Progenitor cell of endocrine pancreas (in vitro differentiated cells): ENCODE measurements at regions not wholly inside any gene's neighbourhood (a gene's known extent, or its start where the extent isn't known, plus 50 kb on each side); places are given as distances from the start of the nearest gene placed in this dataset.

Source experiments
- DNase-seq: peaks from one replicate; pipeline ENCODE4 v3.0.0; 2021; ENCODE audit warnings: low spot score; ENCODE audit not compliant: unreplicated experiment
- H3K27ac Mint-ChIP-seq: 2 replicates; pipeline ENCODE4 v1.8.0; 2021; ENCODE audit warnings: mild to moderate bottlenecking, moderate library complexity, mixed read lengths
- H3K27me3 Mint-ChIP-seq: 2 replicates; pipeline ENCODE4 v1.8.0; 2021; ENCODE audit warnings: mixed read lengths
- H3K36me3 Mint-ChIP-seq: 2 replicates; pipeline ENCODE4 v1.8.0; 2022; ENCODE audit warnings: mixed read lengths; ENCODE audit not compliant: insufficient read depth
- H3K4me1 Mint-ChIP-seq: 2 replicates; pipeline ENCODE4 v1.8.0; 2021; ENCODE audit warnings: low read depth, mixed read lengths
- H3K4me3 Mint-ChIP-seq: 2 replicates; pipeline ENCODE4 v1.8.0; 2021; ENCODE audit warnings: low read depth, mild to moderate bottlenecking, moderate library complexity, mixed read lengths
- H3K9me3 Mint-ChIP-seq: 2 replicates; pipeline ENCODE4 v1.8.0; 2021; ENCODE audit warnings: low read depth, mixed read lengths
- CTCF ChIP-seq: fragments of 200-600 bp; sonication (generic); IDR thresholded peaks from one replicate; pipeline ENCODE4 v1.5.0; 2021; ENCODE audit warnings: antibody characterized with exemption, mild to moderate bottlenecking; ENCODE audit not compliant: unreplicated experiment

DNA sequence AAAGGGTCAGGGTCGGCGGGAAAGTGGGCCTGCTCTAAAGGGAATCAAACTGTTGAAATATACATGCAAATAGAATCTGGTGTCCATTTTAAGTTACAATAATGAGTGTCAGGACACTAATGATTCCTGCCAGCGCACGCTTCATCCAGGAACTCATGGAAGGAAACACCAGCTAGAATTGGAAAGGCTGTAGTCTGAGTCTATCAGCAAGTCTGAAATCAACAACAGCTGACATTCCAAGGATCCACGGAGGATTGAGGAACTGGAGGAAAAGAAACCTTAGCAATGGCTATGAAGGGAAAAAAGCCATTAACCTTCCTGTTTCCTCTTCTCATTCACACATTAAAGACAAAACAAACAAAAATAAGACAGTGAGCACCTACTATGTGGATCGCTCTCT lies 1063.1 kb downstream of the NTRK3 start:
- no peaks in the 10 kb centered on the region for H3K36me3 Mint-ChIP-seq
- H3K9me3 Mint-ChIP-seq, result no peaks in the 10 kb centered on the region
- peaks cover 5% of the 10 kb centered on the region for H3K27me3 Mint-ChIP-seq
- TF ChIP-seq CTCF, result no peak
- DNase-seq, result no peak
- no peak overlapping the region for H3K4me3 Mint-ChIP-seq
- no peak overlapping the region for H3K27ac Mint-ChIP-seq
- no peaks in the 10 kb centered on the region for H3K4me1 Mint-ChIP-seq

- H3K27me3 Mint-ChIP-seq, result peaks cover 3% of the 10 kb centered on the region
- no peak for DNase-seq
- H3K36me3 Mint-ChIP-seq, result no peaks in the 10 kb centered on the region
- H3K4me1 Mint-ChIP-seq, result no peaks in the 10 kb centered on the region
- TF ChIP-seq CTCF, result no peak
- H3K4me3 Mint-ChIP-seq, result no peak overlapping the region
- H3K9me3 Mint-ChIP-seq, result no peaks in the 10 kb centered on the region
- H3K27ac Mint-ChIP-seq, result no peak overlapping the region
Observed at GRCh38 chr15:87167706-87168105, 1088.0 kb downstream of the AGBL1 start.

- peaks cover 3% of the 10 kb centered on the region for H3K27me3 Mint-ChIP-seq
- no peaks in the 10 kb centered on the region for H3K4me1 Mint-ChIP-seq
- no peaks in the 10 kb centered on the region for H3K9me3 Mint-ChIP-seq
- TF ChIP-seq CTCF, result no peak
- no peak overlapping the region for H3K27ac Mint-ChIP-seq
- H3K4me3 Mint-ChIP-seq, result no peak overlapping the region
- DNase-seq, result no peak
- no peaks in the 10 kb centered on the region for H3K36me3 Mint-ChIP-seq
Observed at GRCh38 chr15:87167055-87167454, 1087.4 kb downstream of the AGBL1 start.

DNA sequence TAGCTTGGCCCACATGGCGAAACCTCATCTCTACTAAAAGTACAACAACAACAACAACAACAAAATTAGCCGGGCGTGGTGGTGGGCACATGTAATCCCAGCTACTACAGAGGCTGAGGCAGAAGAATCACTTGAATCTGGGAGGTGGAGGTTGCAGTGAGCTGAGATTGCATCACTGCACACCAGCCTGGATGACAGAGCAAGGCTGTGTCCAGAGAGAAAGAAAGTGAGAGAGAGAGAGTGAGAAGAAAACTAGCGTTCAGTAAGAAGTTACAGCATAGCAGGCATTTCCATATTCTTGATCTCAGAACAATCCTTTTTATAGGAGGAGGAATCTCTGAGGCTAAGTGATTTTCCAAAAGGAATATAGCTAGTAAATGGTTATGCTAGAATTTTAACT lies 1076.1 kb downstream of the AGBL1 start:
- Mint-ChIP-seq H3K36me3 (no peaks in the 10 kb centered on the region), H3K27ac (no peak overlapping the region), H3K27me3 (peaks cover 22% of the 10 kb centered on the region), H3K9me3 (peaks cover 5% of the 10 kb centered on the region), H3K4me3 (no peak overlapping the region), H3K4me1 (peaks cover 14% of the 10 kb centered on the region)
- no peak for TF ChIP-seq CTCF
- no peak for DNase-seq

DNA sequence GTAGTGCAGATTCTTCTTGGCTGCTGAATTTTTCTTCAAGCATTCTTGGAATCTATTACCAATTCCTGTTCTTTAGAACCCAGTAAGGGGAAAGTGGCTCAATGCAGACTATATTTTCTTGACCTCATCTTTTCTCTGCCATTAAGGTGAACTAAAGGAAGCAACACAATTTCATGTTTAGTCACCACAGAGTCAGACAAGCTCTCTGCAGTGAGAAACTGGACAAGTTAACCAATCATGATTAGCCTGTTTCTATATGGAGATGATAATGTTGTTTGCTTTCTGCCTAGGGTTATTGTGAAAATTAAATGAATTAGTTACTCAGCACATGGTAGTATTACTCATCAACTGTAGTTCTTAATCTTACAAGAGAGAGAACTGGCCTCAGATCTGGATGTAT lies 1075.1 kb downstream of the AGBL1 start:
- Mint-ChIP-seq H3K4me3 (no peak overlapping the region), H3K27me3 (peaks cover 22% of the 10 kb centered on the region), H3K4me1 (peaks cover 12% of the 10 kb centered on the region), H3K27ac (no peak overlapping the region), H3K36me3 (no peaks in the 10 kb centered on the region), H3K9me3 (peaks cover 5% of the 10 kb centered on the region)
- no peak for TF ChIP-seq CTCF
- DNase-seq, result no peak
